CD4-positive, alpha-beta memory T cell (primary cell): ENCODE measurements at regions not wholly inside any gene's neighbourhood (a gene's known extent, or its start where the extent isn't known, plus 50 kb on each side); places are given as distances from the start of the nearest gene placed in this dataset.

Source experiments
- CTCF ChIA-PET: fragments of 350-600 bp; sonication (Branson Sonifier 250); formaldehyde crosslinking; loops from one replicate; lab custom pipeline; 2021; ENCODE audit warnings: inconsistent platforms; ENCODE audit not compliant: partially characterized antibody; lab: Charles Lee
- POLR2A ChIA-PET: fragments of 350-600 bp; sonication (Branson Sonifier 250); formaldehyde crosslinking; loops from one replicate; lab custom pipeline; 2021; ENCODE audit not compliant: partially characterized antibody; lab: Charles Lee
- DNase-seq, 5 donors: peaks; one replicate each; pipeline versions ENCODE4 v3.0.0 to v3.0.0-alpha.2; 2020 to 2022; ENCODE audit warnings: mixed read lengths in 1 of 5
- H3K27ac ChIP-seq: one replicate; pipeline ENCODE4 v1.7.0; 2013; ENCODE audit warnings: low read depth, low read length
- H3K27me3 ChIP-seq: 2 replicates; pipeline ENCODE4 v1.7.0; 2013; ENCODE audit warnings: mild to moderate bottlenecking, low read length, moderate library complexity; ENCODE audit not compliant: insufficient read depth
- H3K36me3 ChIP-seq: 2 replicates; pipeline ENCODE4 v1.7.0; 2013; ENCODE audit warnings: mild to moderate bottlenecking, low read length, moderate library complexity; ENCODE audit not compliant: insufficient read depth
- H3K4me1 ChIP-seq: 2 replicates; pipeline ENCODE4 v1.7.0; 2013; ENCODE audit warnings: mild to moderate bottlenecking, low read length, moderate library complexity; ENCODE audit not compliant: insufficient read depth
- H3K4me3 ChIP-seq, 2 donors: one replicate each; pipeline ENCODE4 v1.7.0; 2013; ENCODE audit warnings: low read length in 2 of 2, mild to moderate bottlenecking in 1 of 2
- H3K9me3 ChIP-seq, 2 donors: one replicate each; pipeline ENCODE4 v1.7.0; 2013; ENCODE audit warnings: low read length in 2 of 2, control low read depth in 1 of 2; ENCODE audit not compliant: control insufficient read depth in 1 of 2
- H3K27ac Mint-ChIP-seq, 7 donors: one replicate each; pipeline ENCODE4 v1.8.0; 2020 to 2021; ENCODE audit warnings: mixed read lengths in 7 of 7, mild to moderate bottlenecking in 6 of 7, inconsistent platforms in 3 of 7, moderate library complexity in 3 of 7
- H3K27me3 Mint-ChIP-seq, 2 donors: one replicate each; pipeline ENCODE4 v1.8.0; 2020 to 2021; ENCODE audit warnings: mixed read lengths in 2 of 2
- H3K36me3 Mint-ChIP-seq, 2 donors: one replicate each; pipeline ENCODE4 v1.8.0; 2020 to 2021; ENCODE audit warnings: mixed read lengths in 2 of 2, inconsistent platforms in 1 of 2, mild to moderate bottlenecking in 1 of 2
- H3K4me1 Mint-ChIP-seq, 4 donors: one replicate each; pipeline ENCODE4 v1.8.0; 2020 to 2021; ENCODE audit warnings: mixed read lengths in 4 of 4, mild to moderate bottlenecking in 1 of 4
- H3K4me3 Mint-ChIP-seq, 8 donors: one replicate each; pipeline ENCODE4 v1.8.0; 2020 to 2021; ENCODE audit warnings: mixed read lengths in 8 of 8, mild to moderate bottlenecking in 7 of 8, moderate library complexity in 6 of 8, inconsistent platforms in 3 of 8
- H3K9me3 Mint-ChIP-seq, 8 donors: one replicate each; pipeline ENCODE4 v1.8.0; 2020 to 2021; ENCODE audit warnings: mixed read lengths in 8 of 8, mild to moderate bottlenecking in 5 of 8, inconsistent platforms in 3 of 8, moderate library complexity in 1 of 8
- intact Hi-C: fragments of 100-400 bp; cut with micrococcal nuclease; formaldehyde crosslinking; loops from one replicate; pipeline ENCODE4 v1.15.1; 2023

- H3K4me3 ChIP-seq, result no peak overlapping the region
- H3K4me1 ChIP-seq, result peaks cover 9% of the 10 kb centered on the region
- CTCF ChIA-PET, result interaction anchor here (0.9 to 4.9 kb wide), 5 partner anchors 10 to 483 kb away, joined by 3 to 35 read pairs (median 4); no protein-coding TSS in a partner anchor
- Mint-ChIP-seq H3K36me3 (no peaks in the 10 kb centered on the region), H3K27ac (no peak overlapping the region), H3K4me1 (peaks cover 2 to 7% (median 5%) of the 10 kb centered on the region in 4 donors), H3K4me3 (no peak overlapping the region), H3K9me3 (peaks cover 0 to 5% (median 2%) of the 10 kb centered on the region in 8 donors), H3K27me3 (peaks cover 0 to 1% of the 10 kb centered on the region in 2 donors)
- H3K27ac ChIP-seq, result no peak overlapping the region
- H3K27me3 ChIP-seq, result no peaks in the 10 kb centered on the region
- no peak for DNase-seq
- no peaks in the 10 kb centered on the region for H3K36me3 ChIP-seq
- H3K9me3 ChIP-seq, result no peaks in the 10 kb centered on the region
- intact Hi-C loops, result no loop called here
- POLR2A ChIA-PET, result no interaction called here
Observed at GRCh38 chr14:53304726-53305381, 151.7 kb upstream of the DDHD1 start.

DNA sequence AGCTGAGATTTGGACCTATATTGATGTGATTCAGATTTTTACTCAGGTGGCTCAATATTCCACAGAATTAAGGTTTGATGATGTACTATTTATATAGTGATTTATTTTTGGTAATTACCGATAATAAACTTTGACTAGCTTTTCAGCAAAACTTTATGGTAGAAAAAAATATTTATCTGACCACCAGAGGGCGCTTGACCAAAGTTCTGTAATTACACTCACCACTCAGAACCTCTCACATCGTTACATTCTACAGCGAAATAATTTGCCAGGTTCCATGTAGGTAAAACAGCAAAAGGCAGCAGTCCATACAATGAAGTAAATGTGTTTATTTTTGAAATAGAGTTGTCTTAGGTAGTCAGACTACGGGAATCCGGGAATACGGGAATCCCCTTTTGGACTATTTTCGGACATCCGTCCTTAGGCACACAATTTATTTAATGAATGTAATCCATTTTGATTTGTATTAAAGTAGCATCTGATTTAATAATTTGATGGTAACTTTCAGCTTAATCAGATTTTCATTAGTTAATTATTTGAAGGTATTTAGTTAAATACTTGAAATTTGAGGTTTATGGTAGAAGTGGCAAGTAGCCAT lies 143.0 kb upstream of the DDHD1 start:
- no peaks in the 10 kb centered on the region for H3K36me3 ChIP-seq
- no peaks in the 10 kb centered on the region for H3K9me3 ChIP-seq
- H3K27ac ChIP-seq, result no peak overlapping the region
- intact Hi-C loops, result loop anchor here (5.0 to 10.0 kb wide), 2 partner anchors 879 to 1476 kb away; no protein-coding TSS in a partner anchor
- Mint-ChIP-seq H3K4me3 (no peak overlapping the region), H3K36me3 (no peaks in the 10 kb centered on the region), H3K4me1 (no peaks in the 10 kb centered on the region), H3K27me3 (no peaks in the 10 kb centered on the region), H3K27ac (no peak overlapping the region), H3K9me3 (peaks cover 0 to 2% (median 0%) of the 10 kb centered on the region in 8 donors)
- CTCF ChIA-PET, result interaction anchor here (0.6 to 4.2 kb wide), 20 partner anchors 8 to 1803 kb away, joined by 3 to 35 read pairs (median 4); no protein-coding TSS in a partner anchor
- POLR2A ChIA-PET, result no interaction called here
- no peaks in the 10 kb centered on the region for H3K4me1 ChIP-seq
- peak in 4 of 5 donors; percentile 35 to 39 (median 37) for DNase-seq
- H3K27me3 ChIP-seq, result no peaks in the 10 kb centered on the region
- H3K4me3 ChIP-seq, result no peak overlapping the region

- POLR2A ChIA-PET, result no interaction called here
- H3K9me3 Mint-ChIP-seq, result peaks cover 0 to 2% (median 0%) of the 10 kb centered on the region in 8 donors
- DNase-seq, result no peak
- Histone ChIP-seq H3K27me3 (no peaks in the 10 kb centered on the region), H3K36me3 (no peaks in the 10 kb centered on the region), H3K27ac (no peak overlapping the region), H3K4me1 (no peaks in the 10 kb centered on the region), H3K9me3 (no peaks in the 10 kb centered on the region), H3K4me3 (no peak overlapping the region)
- no peak overlapping the region for H3K27ac Mint-ChIP-seq
- H3K27me3 Mint-ChIP-seq, result no peaks in the 10 kb centered on the region
- H3K4me3 Mint-ChIP-seq, result no peak overlapping the region
- H3K4me1 Mint-ChIP-seq, result no peaks in the 10 kb centered on the region
- H3K36me3 Mint-ChIP-seq, result no peaks in the 10 kb centered on the region
- CTCF ChIA-PET, result interaction anchor here (0.6 to 4.2 kb wide), 19 partner anchors 8 to 1804 kb away, joined by 3 to 35 read pairs (median 4); no protein-coding TSS in a partner anchor
- intact Hi-C loops, result loop anchor here (5.0 to 10.0 kb wide), 2 partner anchors 879 to 1477 kb away; no protein-coding TSS in a partner anchor
Observed at GRCh38 chr14:53295372-53295771, 142.2 kb upstream of the DDHD1 start.

- no peaks in the 10 kb centered on the region for H3K9me3 ChIP-seq
- ChIA-PET POLR2A (no interaction called here), CTCF (no interaction called here)
- Mint-ChIP-seq H3K4me3 (no peak overlapping the region), H3K27ac (no peak overlapping the region), H3K36me3 (peaks cover 0 to 1% of the 10 kb centered on the region in 2 donors), H3K9me3 (peaks cover 0 to 13% (median 4%) of the 10 kb centered on the region in 8 donors), H3K27me3 (no peaks in the 10 kb centered on the region), H3K4me1 (no peaks in the 10 kb centered on the region)
- no peaks in the 10 kb centered on the region for H3K36me3 ChIP-seq
- DNase-seq, result no peak
- no peaks in the 10 kb centered on the region for H3K4me1 ChIP-seq
- no peaks in the 10 kb centered on the region for H3K27me3 ChIP-seq
- intact Hi-C loops, result loop anchor here (10.0 kb wide), 1 partner anchor 48 kb away; no protein-coding TSS in a partner anchor
- no peak overlapping the region for H3K4me3 ChIP-seq
- H3K27ac ChIP-seq, result no peak overlapping the region
Observed at GRCh38 chr14:53286301-53286700, 133.2 kb upstream of the DDHD1 start.

GRCh38 chr14:53285821-53286220 lies 132.7 kb upstream of the DDHD1 start:
- no peaks in the 10 kb centered on the region for H3K27me3 ChIP-seq
- ChIA-PET POLR2A (no interaction called here), CTCF (no interaction called here)
- no peak for DNase-seq
- no peaks in the 10 kb centered on the region for H3K4me1 ChIP-seq
- Mint-ChIP-seq H3K27me3 (no peaks in the 10 kb centered on the region), H3K36me3 (peaks cover 0 to 1% of the 10 kb centered on the region in 2 donors), H3K9me3 (peaks cover 2 to 15% (median 5%) of the 10 kb centered on the region in 8 donors), H3K27ac (no peak overlapping the region), H3K4me1 (no peaks in the 10 kb centered on the region), H3K4me3 (no peak overlapping the region)
- intact Hi-C loops, result loop anchor here (10.0 kb wide), 1 partner anchor 49 kb away; no protein-coding TSS in a partner anchor
- no peak overlapping the region for H3K27ac ChIP-seq
- no peaks in the 10 kb centered on the region for H3K9me3 ChIP-seq
- H3K4me3 ChIP-seq, result no peak overlapping the region
- no peaks in the 10 kb centered on the region for H3K36me3 ChIP-seq

- Mint-ChIP-seq H3K9me3 (peaks cover 3 to 18% (median 9%) of the 10 kb centered on the region in 8 donors), H3K36me3 (peaks cover 0 to 1% of the 10 kb centered on the region in 2 donors), H3K4me3 (no peak overlapping the region), H3K27me3 (no peaks in the 10 kb centered on the region), H3K4me1 (no peaks in the 10 kb centered on the region), H3K27ac (no peak overlapping the region)
- H3K36me3 ChIP-seq, result no peaks in the 10 kb centered on the region
- no peak overlapping the region for H3K4me3 ChIP-seq
- no peaks in the 10 kb centered on the region for H3K27me3 ChIP-seq
- intact Hi-C loops, result loop anchor here (10.0 kb wide), 1 partner anchor 50 kb away; no protein-coding TSS in a partner anchor
- no peak for DNase-seq
- ChIA-PET POLR2A (no interaction called here), CTCF (interaction anchor here (0.8 to 2.2 kb wide), 2 partner anchors 10 to 21 kb away, joined by 3 to 8 read pairs; no protein-coding TSS in a partner anchor)
- H3K9me3 ChIP-seq, result no peaks in the 10 kb centered on the region
- H3K27ac ChIP-seq, result no peak overlapping the region
- no peaks in the 10 kb centered on the region for H3K4me1 ChIP-seq
Observed at GRCh38 chr14:53285064-53285463, 131.9 kb upstream of the DDHD1 start.
